Inferior parietal cortex (tissue), 1 donor: ENCODE measurements at regions not wholly inside any gene's neighbourhood (a gene's known extent, or its start where the extent isn't known, plus 50 kb on each side); places are given as distances from the start of the nearest gene placed in this dataset.

Experiments
- DNase-seq: peaks from one replicate; pipeline ENCODE4 v3.0.0-alpha.2; 2016; ENCODE audit errors: extremely low spot score

DNA sequence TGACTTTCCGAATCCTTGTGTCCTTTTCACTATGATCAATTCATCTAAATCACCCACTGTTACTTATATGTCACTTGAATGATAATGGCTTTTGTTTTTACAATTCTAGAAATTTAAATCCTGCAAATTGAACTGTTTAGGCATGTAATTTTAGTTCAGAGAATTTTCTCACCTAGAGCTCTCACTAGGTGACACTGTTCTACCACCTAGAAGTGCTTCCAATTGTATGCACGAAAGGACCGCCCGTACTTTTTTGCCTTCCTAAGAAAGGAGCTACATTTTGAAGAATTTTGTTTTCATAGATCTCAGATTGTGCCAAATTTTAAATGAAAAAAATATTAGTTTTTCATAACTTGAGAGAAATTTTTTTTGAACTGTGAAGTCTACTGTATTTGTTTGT lies 481.6 kb upstream of the FSTL5 start:
- DNase-seq = peak; percentile 13

DNA sequence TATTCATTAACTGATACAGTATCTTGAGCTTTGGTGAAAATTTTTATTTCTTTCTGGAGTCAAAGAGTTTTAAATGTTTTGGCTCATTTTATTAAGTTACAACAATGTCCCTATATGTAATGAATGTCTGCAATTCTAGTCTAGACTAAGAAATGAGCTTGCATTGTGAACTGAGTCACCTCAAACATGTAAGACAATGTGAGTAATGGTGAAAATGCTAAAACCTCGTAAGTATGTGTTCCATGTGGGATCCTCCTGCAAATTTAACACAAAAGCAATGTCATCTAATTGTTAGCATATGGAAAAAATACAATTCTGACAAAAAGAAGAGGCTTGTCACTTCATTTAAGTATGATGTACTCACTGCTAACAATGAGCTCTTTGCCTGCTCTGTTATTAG lies 480.5 kb upstream of the FSTL5 start:
- DNase-seq = no peak

DNA sequence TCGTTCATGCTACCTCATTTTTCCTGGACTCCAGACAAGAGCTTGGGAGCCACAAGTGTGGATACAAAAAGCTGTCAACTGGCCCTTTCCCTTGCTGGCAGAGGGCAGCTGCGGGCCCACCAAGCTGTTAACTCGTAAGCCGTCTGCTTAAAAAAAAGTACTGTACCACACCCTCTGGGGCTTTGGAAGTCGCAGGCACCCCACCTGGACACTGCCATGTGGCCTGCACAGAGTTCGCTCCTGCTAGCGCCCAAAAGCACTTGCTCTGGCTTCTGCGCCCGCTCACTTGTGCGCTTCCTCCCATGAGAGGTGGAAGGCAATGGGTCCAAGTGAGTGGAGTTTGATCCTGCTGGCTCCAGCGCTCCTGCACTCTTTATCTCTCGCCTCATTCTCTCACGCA lies 476.4 kb upstream of the FSTL5 start:
- DNase-seq = no peak

DNA sequence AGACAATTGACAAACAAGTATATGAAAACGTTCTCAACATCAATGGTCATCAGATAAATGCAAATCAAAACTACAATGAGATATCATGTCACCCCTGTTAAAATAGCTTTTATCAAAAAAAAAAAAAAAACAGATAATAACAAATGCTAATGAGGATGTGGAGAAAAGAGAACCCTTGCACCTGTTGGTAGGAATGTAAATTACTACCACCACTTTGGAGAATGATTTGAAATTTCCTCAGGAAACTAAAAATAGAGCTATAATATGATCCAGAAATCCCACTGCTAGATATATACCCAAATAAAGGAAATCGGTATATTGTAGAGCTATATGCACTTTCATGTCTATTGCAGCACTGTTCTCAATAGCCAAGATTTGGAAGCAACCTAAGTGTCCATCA lies 470.6 kb upstream of the FSTL5 start:
- no peak for DNase-seq

DNA sequence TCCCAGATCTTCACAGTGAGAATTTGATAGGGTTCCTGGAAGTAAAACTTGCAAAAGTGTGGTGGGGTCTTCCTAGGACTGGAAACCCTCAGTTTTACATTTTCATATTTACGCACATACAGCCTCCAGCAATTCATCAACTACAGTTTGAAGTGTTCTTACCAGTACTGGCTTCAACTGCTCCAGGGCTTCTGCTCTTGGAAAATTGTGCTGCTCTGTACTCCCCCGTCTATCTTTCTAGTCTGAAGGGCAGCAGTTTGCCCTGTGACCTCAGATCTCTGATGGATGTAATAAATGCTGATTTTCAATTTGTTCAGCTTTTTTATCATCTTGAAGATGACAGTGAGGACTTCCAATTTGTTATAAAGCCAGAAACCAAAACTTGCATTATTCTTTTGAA lies 458.9 kb upstream of the FSTL5 start:
- DNase-seq = no peak

DNA sequence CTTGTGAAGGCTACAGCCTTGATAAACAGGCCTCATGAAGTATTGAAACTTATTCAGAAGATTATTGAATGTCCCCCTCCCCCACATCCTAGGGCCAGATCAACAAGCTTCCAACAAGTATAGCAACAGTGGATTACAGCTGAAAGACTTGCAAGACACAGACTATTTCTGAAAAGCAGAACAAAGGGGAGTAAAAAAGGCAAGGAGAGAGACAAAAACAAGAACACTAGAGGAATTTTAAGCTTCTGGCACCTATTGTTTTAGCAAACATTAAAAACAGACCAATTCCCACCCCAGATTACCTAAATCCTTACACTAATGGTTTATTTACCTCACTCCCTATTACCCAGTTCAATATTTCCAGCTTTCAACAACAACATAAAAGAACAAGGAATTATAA lies 446.3 kb upstream of the FSTL5 start:
- no peak for DNase-seq

DNA sequence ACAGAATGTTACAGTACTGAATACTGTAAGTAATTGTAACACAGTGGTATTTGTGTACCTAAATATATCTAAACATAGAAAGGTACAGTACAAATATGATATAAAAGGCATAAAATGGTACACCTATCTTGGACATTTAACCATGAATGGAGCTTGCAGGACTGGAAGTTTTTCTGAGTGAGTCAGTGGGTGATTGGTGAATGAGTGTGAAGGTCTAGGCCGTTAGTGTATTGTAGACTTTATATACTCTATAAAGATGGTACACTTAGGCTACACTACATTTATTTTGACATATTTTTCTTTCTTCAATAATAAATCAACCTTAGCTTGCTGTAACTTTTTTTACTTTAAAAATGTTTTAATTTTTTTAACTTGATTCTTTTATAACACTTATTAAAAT lies 422.5 kb upstream of the FSTL5 start:
- DNase-seq = no peak

DNA sequence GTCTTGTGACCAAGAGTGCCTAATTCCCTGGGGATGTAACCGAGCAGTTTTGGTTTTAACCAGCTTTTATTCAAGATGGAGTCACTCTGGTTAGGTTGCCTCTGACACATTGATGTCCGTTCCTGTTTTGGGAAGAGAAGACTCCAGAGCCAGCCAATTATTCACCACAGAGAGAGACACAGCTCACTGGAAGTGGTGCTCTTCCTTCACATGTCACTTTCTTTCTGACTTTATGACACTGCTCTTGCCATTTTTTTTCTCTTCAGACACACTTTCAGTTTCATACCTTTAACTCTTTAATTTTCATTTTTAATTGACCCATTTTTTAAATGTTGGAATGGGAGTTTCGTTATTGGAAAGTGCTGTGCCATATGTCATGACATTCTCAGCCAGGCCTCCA lies 418.4 kb upstream of the FSTL5 start:
- no peak for DNase-seq

DNA sequence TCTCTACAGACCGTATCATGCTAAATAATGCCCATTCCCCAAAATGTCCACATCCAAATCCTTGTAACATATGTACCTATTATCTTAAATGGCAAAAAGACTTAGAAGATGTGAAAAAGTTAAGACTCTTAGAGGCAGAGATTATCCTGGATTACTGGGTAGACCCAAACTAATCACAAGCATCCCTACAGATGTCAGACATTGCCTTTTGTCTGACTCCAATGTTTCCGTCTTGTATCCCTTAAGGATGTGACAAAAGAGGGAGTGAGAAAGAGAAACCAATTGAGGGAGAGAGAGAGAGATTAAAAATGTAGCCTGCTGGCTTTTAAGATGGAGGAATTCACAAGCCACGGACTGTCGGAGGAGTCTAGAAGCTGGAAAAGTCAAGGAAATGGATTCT lies 401.9 kb upstream of the FSTL5 start:
- no peak for DNase-seq

DNA sequence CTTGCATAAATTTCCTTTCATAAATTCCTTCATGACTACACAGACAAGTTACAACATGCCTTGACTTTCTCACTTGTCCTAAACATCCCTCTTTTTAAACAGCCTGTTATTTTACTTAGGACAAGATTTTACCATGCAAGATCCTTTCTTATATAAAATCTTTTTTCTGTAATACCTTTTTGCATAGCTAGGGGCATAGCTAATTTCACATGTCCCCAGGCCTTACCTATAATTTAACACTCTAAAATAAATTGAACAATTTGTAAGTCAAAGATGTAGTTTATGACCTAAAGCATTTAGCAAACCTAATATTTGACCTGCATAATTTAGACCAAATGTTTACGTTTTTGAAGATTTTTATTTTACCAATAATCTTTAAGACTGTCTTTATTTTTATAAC lies 396.3 kb upstream of the FSTL5 start:
- no peak for DNase-seq

DNA sequence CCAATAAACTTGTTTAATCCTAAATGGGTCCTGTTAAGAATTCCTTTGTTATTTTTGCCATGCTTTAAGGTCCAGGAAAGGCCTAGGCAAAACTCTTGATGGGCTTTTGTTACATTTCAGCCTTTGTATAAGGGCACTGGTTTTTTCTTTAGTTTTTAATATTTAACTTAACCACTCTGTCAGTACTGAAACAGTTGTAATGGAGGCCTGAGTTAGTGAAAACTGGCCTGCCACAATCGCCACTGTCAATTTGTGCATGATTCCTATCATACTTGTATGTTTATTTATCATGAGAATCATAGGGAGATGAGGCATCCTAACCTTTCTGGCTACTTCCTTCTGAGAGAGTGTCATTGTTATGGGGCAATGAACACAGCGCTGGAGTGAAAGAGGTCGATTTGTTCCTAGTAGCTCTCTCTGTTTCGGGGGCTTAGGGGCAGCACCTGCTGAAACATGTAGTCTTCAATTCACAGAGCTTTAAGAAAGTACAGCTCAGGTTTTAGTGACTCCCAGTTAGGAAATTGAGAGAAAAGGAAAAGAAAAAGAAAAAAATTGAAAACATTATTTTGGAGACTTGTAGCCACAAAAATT lies 393.8 kb upstream of the FSTL5 start:
- no peak for DNase-seq

DNA sequence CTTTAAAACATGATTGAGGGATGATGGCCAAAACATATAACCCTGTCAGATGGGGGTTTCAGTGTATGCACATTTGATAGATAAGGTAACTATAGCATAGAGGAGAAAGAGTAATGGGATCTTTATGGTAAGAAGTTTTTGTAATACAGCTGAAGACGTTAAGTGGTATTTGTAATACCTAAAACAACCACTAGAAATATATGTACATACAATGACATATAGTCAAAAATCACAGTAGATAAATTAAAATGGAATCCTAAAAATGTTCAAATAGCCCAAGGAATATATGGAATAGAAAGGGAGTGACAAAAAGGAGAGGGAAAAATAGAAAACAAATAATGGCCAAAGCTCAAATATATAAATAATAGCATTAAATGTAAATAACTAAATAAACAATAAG lies 371.3 kb upstream of the FSTL5 start:
- DNase-seq = no peak

DNA sequence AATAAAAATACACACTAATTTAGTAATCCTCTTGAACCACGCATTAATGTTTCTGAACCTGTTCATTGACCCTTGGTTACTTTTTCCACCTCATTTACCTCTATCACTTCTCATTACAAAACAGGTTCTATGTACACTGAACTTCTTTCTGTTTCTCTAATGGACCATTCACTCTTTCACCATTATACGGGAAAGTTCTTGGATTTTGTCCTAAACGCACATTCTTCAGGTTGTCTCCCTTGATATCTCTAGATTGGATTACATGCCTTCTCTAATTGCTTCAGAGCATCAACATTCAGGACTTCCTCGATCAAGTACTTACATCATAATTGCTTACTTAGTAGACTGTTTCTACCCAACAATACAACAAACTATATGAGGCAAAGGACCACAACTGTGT lies 359.4 kb upstream of the FSTL5 start:
- no peak for DNase-seq

DNA sequence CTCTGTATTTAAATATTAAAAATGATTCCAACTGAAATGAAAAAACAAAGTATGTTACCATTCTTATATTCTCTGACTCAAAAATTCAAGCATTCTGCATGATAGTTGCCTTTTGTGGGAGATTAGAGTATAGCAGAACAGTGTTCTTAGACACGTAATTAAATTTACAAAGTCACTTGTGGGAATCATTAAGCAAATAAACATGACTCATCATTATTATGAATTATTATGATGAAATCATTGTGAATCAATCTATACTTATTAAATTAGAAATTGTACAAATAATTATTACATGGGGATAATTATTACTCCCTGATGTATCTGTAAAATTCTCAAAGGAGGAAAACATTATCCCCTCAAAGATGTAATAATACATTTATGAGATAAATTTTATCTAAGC lies 358.9 kb upstream of the FSTL5 start:
- DNase-seq = no peak

DNA sequence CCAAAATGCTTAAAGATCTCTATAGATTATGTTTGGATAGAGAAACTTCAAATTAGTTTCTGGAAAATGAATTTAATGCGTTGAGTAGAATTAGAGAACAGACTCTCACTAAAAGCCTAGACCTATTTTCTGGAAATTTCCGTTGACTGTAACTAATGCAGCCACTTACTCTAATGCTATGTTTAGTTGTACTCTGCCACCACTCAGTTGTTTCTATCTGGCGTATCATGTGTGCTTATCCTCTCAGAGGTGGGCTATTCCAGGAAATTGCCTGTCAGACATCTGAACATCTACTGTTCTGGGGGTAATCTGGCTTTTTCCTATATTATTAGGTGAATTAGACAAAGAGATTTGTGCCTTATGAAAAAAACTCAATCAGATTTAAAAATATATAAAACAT lies 347.1 kb upstream of the FSTL5 start:
- DNase-seq = no peak

DNA sequence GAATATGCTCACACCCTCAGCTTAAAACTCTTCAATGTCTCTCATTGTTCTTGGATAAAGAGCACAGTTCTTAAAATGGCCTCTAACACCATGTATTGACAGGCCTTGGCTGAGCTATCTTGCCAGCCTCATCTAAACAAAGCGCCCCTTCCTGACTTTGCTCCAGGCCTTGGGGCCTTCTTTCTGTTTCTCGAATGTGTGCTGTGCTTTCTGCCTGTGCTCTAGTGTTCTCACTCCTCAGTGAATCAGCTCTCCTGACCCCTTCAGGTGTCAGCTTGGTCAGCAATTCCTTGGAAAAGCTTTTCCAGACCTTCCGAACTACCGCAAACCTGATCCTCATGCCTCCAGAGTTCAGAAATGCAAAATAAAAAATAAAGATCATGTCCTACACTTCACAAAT lies 346.3 kb upstream of the FSTL5 start:
- DNase-seq = no peak

DNA sequence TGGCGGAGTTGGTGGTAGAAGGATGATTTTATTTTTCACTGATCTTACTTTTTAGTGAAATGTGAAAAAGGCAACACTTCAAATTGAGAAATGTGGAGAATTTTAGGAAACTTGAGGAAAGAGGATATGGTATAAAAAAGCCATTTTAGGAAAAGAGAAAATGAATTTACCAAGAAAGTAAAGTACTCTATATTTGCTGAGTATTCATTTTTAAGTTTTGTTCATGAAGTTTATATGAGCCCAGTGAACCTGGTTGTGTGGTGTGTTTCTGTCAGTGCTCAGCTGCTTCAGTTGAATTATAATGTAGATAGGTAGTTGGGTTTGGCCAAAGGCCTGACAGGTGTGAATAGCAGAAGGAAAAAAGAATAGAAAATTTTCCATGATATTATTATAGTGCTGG lies 345.5 kb upstream of the FSTL5 start:
- no peak for DNase-seq

DNA sequence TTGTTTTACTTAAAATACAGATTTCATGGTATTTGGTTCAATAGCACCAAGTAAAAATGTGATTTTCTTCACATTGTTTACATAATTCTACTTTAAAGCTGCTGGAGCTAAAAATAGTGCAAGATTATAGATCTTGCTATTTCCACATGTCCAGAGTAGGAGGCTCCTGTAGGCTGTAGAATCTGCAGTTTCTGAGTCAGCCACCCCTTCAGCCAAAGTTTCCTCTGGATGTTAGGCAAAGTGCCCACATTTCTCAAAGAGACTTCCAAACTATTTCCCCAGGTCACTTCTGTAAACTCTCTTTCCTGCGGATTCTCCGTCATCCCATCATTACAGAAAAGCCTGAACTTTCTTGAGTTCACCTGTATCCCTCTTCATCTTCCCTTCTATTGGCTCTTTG lies 342.5 kb upstream of the FSTL5 start:
- no peak for DNase-seq

DNA sequence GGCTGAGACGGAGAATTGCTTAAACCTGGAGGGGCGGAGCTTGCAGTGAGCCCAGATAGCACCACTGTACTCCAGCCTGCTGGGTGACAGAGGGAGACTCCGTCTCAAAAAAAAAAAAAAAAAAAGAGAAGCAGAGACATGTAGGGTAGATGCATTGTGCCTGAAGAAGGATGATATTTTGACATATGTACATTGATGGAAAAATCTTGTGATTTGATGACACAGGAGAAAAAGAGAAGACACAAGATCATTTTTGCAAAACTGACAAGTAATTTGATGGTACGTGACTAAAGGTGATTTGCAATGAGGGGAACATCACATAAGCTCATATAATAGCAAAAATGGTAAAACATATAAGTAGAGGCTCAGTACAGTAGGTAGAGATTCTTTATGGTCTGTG lies 340.1 kb upstream of the FSTL5 start:
- DNase-seq = no peak

DNA sequence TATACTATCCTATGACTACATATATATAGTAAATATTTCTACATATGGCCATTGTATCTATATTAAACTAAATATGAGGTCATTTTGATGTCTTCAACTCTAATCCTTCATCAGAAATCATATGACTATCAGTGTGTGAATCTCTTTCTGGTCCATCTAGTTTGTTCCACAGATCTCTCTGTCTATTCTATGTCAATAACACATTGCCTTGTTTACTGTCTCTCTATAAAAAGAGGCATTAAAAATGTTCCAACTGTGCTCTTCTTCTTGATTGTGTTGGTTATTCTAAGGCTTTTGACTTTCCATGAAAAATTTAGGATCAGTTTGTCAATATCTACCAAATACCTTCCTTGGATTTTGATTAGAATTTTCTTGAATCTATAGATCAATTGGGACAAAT lies 338.3 kb upstream of the FSTL5 start:
- DNase-seq = no peak

DNA sequence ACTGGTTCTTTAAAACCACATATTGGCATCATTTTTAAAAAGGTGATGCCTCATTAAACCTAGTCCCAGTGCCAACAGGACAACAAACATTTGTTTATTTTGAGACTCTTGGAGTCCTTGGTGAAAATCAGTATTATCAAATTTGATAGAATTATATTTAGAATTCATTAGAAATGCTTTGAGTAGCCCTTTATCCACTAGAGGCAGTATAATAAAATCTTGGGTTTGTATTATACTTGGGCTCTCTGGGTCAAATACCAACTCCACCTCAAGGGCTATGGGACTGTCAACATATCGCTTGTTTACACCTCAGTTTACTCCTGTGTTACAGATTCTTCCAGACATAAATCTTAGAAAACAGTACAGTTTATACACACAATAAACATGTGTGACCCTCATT lies 335.7 kb upstream of the FSTL5 start:
- no peak for DNase-seq

DNA sequence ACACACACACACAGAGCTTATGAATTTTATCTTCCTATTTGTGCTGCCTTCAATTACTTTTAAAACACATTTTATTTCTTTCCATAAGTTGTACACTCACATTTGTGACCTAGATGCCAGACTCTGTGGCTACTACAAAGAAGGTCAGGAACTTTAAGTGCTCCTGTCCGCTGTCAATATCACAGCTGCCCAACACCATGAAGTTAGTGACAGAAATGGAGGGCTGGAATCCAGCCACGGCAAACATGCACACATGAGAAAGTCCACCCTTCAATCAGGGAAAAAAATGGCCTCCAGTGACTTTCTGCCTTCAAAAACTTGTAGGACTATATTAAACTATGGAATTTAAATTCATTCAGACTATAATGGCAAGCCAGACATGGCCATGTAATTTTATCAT lies 334.4 kb upstream of the FSTL5 start:
- DNase-seq = no peak

DNA sequence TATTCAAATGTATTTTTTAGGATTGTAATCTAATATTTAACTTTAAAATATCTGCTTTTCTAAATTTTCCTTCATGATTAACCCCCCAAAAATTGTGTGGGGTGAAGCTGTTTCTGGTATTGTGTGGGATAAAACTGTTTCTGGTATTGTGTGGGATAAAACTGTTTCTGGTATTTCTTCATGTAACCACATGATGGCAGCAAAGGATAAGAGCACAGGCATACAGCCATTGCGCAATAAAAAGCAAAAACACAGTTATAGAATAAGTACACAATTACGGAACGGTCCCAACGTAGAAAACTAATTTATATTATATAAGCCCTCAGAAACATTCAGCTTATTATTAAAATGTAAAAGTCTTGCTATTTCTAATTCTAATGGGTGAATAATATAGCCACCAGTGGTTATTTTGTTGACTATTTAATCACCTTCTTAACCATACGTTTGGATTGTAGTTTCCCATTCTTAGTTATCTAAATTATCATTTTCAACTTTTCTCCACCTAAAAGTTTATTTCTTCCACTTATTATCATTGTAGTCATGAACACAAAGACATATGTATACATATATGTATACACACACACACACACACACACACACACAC lies 333.9 kb upstream of the FSTL5 start:
- peak; percentile 75 for DNase-seq

DNA sequence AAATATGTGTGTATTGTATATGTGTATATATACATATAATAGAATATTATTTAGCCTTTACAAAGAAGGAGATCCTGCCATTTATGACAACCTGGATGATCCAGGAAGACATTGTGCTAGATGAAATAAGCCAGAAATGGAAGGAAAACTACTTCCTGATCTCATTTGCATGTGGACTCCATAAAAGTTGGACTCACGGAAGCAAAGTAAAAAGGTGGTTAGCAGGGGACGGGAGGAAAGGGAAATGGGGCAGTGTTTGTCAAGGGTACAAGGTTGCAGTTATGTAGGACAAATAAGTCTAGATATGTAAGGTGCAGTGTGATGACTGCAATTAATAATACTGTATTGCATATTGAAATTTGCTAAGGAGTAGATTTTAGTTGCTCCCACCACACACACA lies 331.1 kb upstream of the FSTL5 start:
- no peak for DNase-seq
